ENCODE measurements at regions not wholly inside any gene's neighbourhood (a gene's known extent, or its start where the extent isn't known, plus 50 kb on each side); places are given as distances from the start of the nearest gene placed in this dataset.

GRCh38 chr1:93765099-93765498 lies 83.5 kb upstream of the BCAR3 start:
- no peak for TF ChIP-seq CTCF (optimal IDR thresholded peaks at IDR 0.05 in 1 of 3, IDR thresholded peaks at IDR 0.05 in 1 of 3, conservative IDR thresholded peaks at IDR 0.05 in 1 of 3; ENCODE audit: extremely low read depth in 1 of 3, insufficient read depth in 2 of 3, low read length in 3 of 3)
- TF ChIP-seq EZH2 (IDR thresholded peaks at IDR 0.05; ENCODE audit: low read length): no peak
